DOHH2 (cell line): ENCODE measurements at regions not wholly inside any gene's neighbourhood (a gene's known extent, or its start where the extent isn't known, plus 50 kb on each side); places are given as distances from the start of the nearest gene placed in this dataset.

Experiments used
- H3F3A ChIP-seq: fragments of 200-600 bp; sonication (generic), shearing (Covaris generic); 2 replicates; pipeline ENCODE4 v1.6.0; 2016; ENCODE audit warnings: antibody characterized with exemption, mild to moderate bottlenecking; ENCODE audit not compliant: control insufficient read depth, insufficient read depth
- H3K27ac ChIP-seq: fragments of 200-600 bp; sonication (generic); 2 replicates; pipeline ENCODE4 v1.5.1; 2014; ENCODE audit warnings: low read depth, mild to moderate bottlenecking, low read length, moderate library complexity
- H3K27me3 ChIP-seq: fragments of 200-600 bp; sonication (generic); 2 replicates; pipeline ENCODE4 v1.6.1; 2014; ENCODE audit warnings: mild to moderate bottlenecking, low read length, mixed read lengths; ENCODE audit not compliant: control insufficient read depth
- H3K36me3 ChIP-seq: fragments of 200-600 bp; sonication (generic); 2 replicates; pipeline ENCODE4 v1.6.1; 2014; ENCODE audit warnings: mild to moderate bottlenecking, low read length, moderate library complexity, mixed read lengths; ENCODE audit not compliant: control insufficient read depth
- H3K4me1 ChIP-seq: fragments of 200-600 bp; sonication (generic); 2 replicates; pipeline ENCODE4 v1.6.1; 2014; ENCODE audit warnings: mild to moderate bottlenecking, low read length, mixed read lengths; ENCODE audit not compliant: control insufficient read depth
- H3K4me2 ChIP-seq: fragments of 200-600 bp; sonication (generic); 2 replicates; pipeline ENCODE4 v1.6.0; 2014; ENCODE audit warnings: mild to moderate bottlenecking, low read length, moderate library complexity
- H3K4me3 ChIP-seq: fragments of 200-600 bp; sonication (generic); 2 replicates; pipeline ENCODE4 v1.5.1; 2014; ENCODE audit warnings: mild to moderate bottlenecking, low read length, mixed read lengths
- H3K79me2 ChIP-seq: fragments of 200-600 bp; sonication (generic); 2 replicates; pipeline ENCODE4 v1.6.1; 2014; ENCODE audit warnings: mild to moderate bottlenecking, low read length, mixed read lengths; ENCODE audit not compliant: control insufficient read depth
- H3K9me2 ChIP-seq: fragments of 200-600 bp; sonication (generic); replicated peaks from 2 replicates; pipeline ENCODE4 v1.6.1; 2014; ENCODE audit warnings: mild to moderate bottlenecking, low read length, mixed read lengths; ENCODE audit not compliant: control insufficient read depth
- H3K9me3 ChIP-seq: fragments of 200-600 bp; sonication (generic); 2 replicates; pipeline ENCODE4 v1.6.1; 2014; ENCODE audit warnings: antibody characterized with exemption, low read length, mixed read lengths; ENCODE audit not compliant: control insufficient read depth, insufficient read depth
- H4K20me1 ChIP-seq: fragments of 200-600 bp; sonication (generic); 2 replicates; pipeline ENCODE4 v1.6.0; 2014; ENCODE audit warnings: low read depth, mild to moderate bottlenecking, antibody characterized with exemption, low read length, moderate library complexity; ENCODE audit not compliant: control insufficient read depth, insufficient read depth
- EZH2phosphoT487 ChIP-seq: fragments of 200-600 bp; sonication (generic); IDR thresholded peaks from 2 replicates; pipeline ENCODE4 v1.6.1; 2017; ENCODE audit warnings: borderline replicate concordance, mild to moderate bottlenecking, antibody characterized with exemption, low read length, moderate library complexity, mixed read lengths
- TF ChIP-seq, protein P1 (sequence below): fragments of 200-600 bp; sonication (generic); IDR thresholded peaks from one replicate; pipeline ENCODE4 v1.5.1; 2014; ENCODE audit warnings: antibody characterized with exemption, mild to moderate bottlenecking, low read depth, low read length; ENCODE audit not compliant: poor library complexity, severe bottlenecking

DNA sequence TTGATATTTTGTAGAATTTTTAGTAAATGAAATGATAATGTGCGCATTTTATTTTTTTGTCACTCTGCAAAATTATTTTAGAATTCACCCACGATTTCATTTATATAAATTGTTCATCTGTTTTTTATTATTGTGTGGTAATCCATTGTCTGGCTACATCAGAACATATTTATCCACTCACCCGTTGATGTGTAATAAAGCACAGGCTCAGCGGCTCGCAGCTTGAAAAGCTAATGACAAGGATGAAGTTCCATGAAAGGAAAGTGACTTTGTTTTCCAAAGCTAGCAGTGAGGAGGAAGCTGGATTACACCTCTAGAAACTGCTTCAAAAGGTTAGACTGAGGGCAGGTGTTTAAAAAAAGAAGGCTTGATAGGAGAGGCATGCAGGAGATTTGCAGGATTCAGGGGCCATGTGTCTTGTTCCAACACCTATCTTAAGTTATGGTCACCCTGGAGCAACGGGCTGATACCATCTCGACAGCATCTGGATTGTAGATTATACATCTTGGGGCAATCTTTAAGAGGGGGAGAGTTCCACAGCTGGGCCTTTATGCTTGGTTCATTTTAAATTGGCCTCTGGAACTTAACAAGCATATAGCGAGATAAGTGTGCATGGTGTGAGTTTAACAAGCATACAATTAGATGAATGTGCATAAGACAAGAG, 194.1 kb downstream of the TMTC3 start:
- no peaks in the 10 kb centered on the region for H3K27me3 ChIP-seq
- H4K20me1 ChIP-seq: no peaks in the 10 kb centered on the region
- H3F3A ChIP-seq: no peaks in the 10 kb centered on the region
- H3K9me3 ChIP-seq: no peaks in the 10 kb centered on the region
- peaks cover 11% of the 10 kb centered on the region for H3K4me1 ChIP-seq
- no peaks in the 10 kb centered on the region for H3K79me2 ChIP-seq
- H3K4me2 ChIP-seq: no peak overlapping the region
- H3K36me3 ChIP-seq: no peaks in the 10 kb centered on the region
- no peaks in the 10 kb centered on the region for H3K9me2 ChIP-seq
- no peak for TF ChIP-seq EZH2phosphoT487
- TF ChIP-seq, protein P1, sequence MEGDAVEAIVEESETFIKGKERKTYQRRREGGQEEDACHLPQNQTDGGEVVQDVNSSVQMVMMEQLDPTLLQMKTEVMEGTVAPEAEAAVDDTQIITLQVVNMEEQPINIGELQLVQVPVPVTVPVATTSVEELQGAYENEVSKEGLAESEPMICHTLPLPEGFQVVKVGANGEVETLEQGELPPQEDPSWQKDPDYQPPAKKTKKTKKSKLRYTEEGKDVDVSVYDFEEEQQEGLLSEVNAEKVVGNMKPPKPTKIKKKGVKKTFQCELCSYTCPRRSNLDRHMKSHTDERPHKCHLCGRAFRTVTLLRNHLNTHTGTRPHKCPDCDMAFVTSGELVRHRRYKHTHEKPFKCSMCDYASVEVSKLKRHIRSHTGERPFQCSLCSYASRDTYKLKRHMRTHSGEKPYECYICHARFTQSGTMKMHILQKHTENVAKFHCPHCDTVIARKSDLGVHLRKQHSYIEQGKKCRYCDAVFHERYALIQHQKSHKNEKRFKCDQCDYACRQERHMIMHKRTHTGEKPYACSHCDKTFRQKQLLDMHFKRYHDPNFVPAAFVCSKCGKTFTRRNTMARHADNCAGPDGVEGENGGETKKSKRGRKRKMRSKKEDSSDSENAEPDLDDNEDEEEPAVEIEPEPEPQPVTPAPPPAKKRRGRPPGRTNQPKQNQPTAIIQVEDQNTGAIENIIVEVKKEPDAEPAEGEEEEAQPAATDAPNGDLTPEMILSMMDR: no peak
- no peak overlapping the region for H3K4me3 ChIP-seq
- H3K27ac ChIP-seq: no peak overlapping the region

DNA sequence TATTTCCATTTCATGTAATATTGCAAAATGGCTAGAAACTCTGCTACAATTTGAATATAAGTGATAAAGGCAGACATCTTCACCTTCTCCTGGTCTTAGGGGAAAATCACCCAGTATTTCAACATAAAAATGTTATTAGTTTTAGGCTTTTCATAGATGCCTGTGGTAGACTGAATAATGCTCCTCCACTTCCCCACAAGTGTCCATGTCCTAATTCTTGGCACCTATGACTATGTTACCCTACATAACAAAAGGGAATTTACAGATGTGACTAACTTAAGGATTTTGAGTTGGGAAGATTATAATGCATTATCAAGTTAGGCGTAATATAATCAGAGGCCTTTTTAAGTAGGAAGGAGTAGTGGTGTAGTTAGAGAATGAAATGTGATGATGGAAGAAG, 196.4 kb downstream of the TMTC3 start:
- Histone ChIP-seq H3K36me3 (no peaks in the 10 kb centered on the region), H3K27ac (no peak overlapping the region), H3K9me2 (no peaks in the 10 kb centered on the region), H4K20me1 (no peaks in the 10 kb centered on the region), H3F3A (no peaks in the 10 kb centered on the region), H3K9me3 (no peaks in the 10 kb centered on the region), H3K4me3 (no peak overlapping the region), H3K4me2 (no peak overlapping the region), H3K4me1 (peaks cover 9% of the 10 kb centered on the region), H3K79me2 (no peaks in the 10 kb centered on the region), H3K27me3 (no peaks in the 10 kb centered on the region)
- TF ChIP-seq EZH2phosphoT487: no peak
- TF ChIP-seq, protein P1: no peak

DNA sequence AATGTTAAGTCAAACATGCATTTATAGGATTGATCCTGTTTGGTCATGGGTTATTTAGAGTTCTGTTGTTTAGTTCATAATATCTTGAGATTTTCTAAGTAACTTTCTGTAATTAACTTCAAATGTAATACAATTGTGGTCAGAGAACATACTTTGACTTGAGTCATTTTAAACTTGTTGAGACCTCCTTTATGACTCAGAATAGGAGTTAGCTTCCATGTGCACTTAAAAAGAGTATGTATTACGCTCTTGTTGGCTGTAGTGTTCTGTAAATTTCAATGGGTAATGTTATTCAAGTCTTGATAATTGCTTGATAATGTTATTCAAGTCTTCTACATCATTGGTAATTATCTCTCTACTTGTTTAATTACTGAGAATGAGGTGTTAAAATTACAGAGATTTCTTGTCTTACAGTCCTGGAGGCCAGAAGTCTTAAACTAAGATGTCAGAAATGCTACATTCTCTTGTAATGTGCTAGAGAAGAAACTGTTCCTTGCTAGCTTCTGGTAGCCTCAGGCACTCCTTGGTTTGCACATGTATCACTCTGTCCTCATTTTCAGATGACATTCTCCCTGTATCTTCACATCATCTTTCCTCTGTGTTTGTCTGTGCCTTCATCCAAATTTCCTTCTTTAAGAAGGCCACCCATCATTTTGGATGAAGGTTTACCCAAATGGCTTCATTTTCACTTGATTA, 197.3 kb downstream of the TMTC3 start:
- Histone ChIP-seq H3K4me3 (no peak overlapping the region), H3K27me3 (no peaks in the 10 kb centered on the region), H3K9me2 (no peaks in the 10 kb centered on the region), H3K4me1 (peaks cover under 1% of the 10 kb centered on the region; the same call in 1 of the 2 replicates), H3K9me3 (no peaks in the 10 kb centered on the region), H3K4me2 (no peak overlapping the region), H3K27ac (no peak overlapping the region), H4K20me1 (no peaks in the 10 kb centered on the region), H3K36me3 (no peaks in the 10 kb centered on the region), H3K79me2 (no peaks in the 10 kb centered on the region), H3F3A (no peaks in the 10 kb centered on the region)
- no peak for TF ChIP-seq EZH2phosphoT487
- TF ChIP-seq, protein P1: no peak
